Vagina (tissue), 2 donors: ENCODE measurements at regions not wholly inside any gene's neighbourhood (a gene's known extent, or its start where the extent isn't known, plus 50 kb on each side); places are given as distances from the start of the nearest gene placed in this dataset.

Experiments
- POLR2A ChIP-seq, 2 donors: fragments of 450-650 bp; IDR thresholded peaks; one replicate each; pipeline ENCODE4 v1.6.1; 2017; ENCODE audit warnings: antibody characterized with exemption in 2 of 2, mild to moderate bottlenecking in 2 of 2, moderate library complexity in 2 of 2
- POLR2AphosphoS5 ChIP-seq, 2 donors: sonication (generic); formaldehyde crosslinking; IDR thresholded peaks; one replicate each; pipeline ENCODE4 v1.9.0; 2017; ENCODE audit warnings: antibody characterized with exemption in 2 of 2, mild to moderate bottlenecking in 2 of 2, low read depth in 1 of 2; ENCODE audit not compliant: insufficient read depth in 1 of 2
- TF ChIP-seq, protein P1 (sequence below), 3 experiments: fragments of 450-650 bp in 2 of 3; fragments of 200-600 bp in 1 of 3; sonication (generic) in 1 of 3; IDR thresholded peaks; one replicate each; pipeline ENCODE4 v1.5.1; 2017 to 2019; ENCODE audit warnings: antibody characterized with exemption in 3 of 3, mild to moderate bottlenecking in 2 of 3, moderate library complexity in 2 of 3

DNA sequence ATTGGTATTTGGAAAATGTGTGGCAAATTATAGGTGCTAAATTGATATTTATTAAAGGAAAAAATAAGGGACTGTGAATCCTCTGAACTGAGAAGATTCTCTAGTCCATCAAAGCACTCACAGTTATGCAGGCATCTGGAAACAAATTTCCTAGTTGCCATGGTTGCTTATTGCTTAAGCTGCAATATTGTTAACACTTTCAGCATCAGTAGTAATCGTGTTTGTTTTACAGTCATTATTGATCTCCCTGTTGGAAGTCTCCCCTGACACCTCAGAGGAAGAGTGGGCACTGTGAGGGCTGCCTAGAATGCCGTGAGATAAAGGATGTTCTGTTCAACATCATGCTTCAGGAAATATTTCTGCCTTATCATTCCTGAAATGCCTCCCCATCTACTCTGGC is 2004.3 kb upstream of the ADGRL3 start:
- TF ChIP-seq, protein P1, sequence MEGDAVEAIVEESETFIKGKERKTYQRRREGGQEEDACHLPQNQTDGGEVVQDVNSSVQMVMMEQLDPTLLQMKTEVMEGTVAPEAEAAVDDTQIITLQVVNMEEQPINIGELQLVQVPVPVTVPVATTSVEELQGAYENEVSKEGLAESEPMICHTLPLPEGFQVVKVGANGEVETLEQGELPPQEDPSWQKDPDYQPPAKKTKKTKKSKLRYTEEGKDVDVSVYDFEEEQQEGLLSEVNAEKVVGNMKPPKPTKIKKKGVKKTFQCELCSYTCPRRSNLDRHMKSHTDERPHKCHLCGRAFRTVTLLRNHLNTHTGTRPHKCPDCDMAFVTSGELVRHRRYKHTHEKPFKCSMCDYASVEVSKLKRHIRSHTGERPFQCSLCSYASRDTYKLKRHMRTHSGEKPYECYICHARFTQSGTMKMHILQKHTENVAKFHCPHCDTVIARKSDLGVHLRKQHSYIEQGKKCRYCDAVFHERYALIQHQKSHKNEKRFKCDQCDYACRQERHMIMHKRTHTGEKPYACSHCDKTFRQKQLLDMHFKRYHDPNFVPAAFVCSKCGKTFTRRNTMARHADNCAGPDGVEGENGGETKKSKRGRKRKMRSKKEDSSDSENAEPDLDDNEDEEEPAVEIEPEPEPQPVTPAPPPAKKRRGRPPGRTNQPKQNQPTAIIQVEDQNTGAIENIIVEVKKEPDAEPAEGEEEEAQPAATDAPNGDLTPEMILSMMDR (IDR thresholded peaks at IDR 0.05) = no peak
- TF ChIP-seq POLR2A (IDR thresholded peaks at IDR 0.05) (no peak), POLR2AphosphoS5 (IDR thresholded peaks at IDR 0.05; ENCODE audit: insufficient read depth in 1 of 2, low read depth in 1 of 2) (no peak)
